SK-N-MC (cell line): ENCODE measurements at regions not wholly inside any gene's neighbourhood (a gene's known extent, or its start where the extent isn't known, plus 50 kb on each side); places are given as distances from the start of the nearest gene placed in this dataset.

Experiments
- DNase-seq: peaks from one replicate; pipeline ENCODE4 v3.0.0-alpha.2; 2011; ENCODE audit warnings: low read depth, low spot score
- H3K27ac ChIP-seq: fragments of 200-600 bp; sonication (generic); 2 replicates; pipeline ENCODE4 v1.5.1; 2016; ENCODE audit warnings: mixed run types
- H3K36me3 ChIP-seq: fragments of 200-600 bp; sonication (generic); 2 replicates; pipeline ENCODE4 v1.6.1; 2017; ENCODE audit warnings: antibody characterized with exemption, low read length, mixed read lengths; ENCODE audit not compliant: insufficient read depth
- H3K4me3 ChIP-seq: fragments of 200-600 bp; sonication (generic); 2 replicates; pipeline ENCODE4 v1.5.1; 2016
- H3K9ac ChIP-seq: fragments of 200-600 bp; sonication (generic); 2 replicates; pipeline ENCODE4 v1.8.0; 2017; ENCODE audit warnings: mixed run types, mixed read lengths; ENCODE audit not compliant: insufficient read length
- H3K9me3 ChIP-seq: fragments of 200-600 bp; sonication (generic); 2 replicates; pipeline ENCODE4 v1.6.1; 2017; ENCODE audit warnings: low read depth, mild to moderate bottlenecking, antibody characterized with exemption, low read length, moderate library complexity, mixed read lengths
- EZH2 ChIP-seq: fragments of 200-600 bp; sonication (generic); IDR thresholded peaks from one replicate; pipeline ENCODE4 v1.6.1; 2017; ENCODE audit warnings: antibody characterized with exemption
- FOXP2 ChIP-seq: optimal IDR thresholded peaks from 2 replicates; pipeline ENCODE3; 2011; ENCODE audit warnings: mild to moderate bottlenecking, moderate library complexity; ENCODE audit not compliant: insufficient read depth; ENCODE audit errors: extremely low read length, control extremely low read depth
- POLR2AphosphoS5 ChIP-seq: IDR thresholded peaks from 2 replicates; pipeline ENCODE4 v1.6.1; 2012; ENCODE audit warnings: mild to moderate bottlenecking, low read depth, low read length, borderline replicate concordance

- TF ChIP-seq POLR2AphosphoS5 (no peak), EZH2 (no peak), FOXP2 (no peak)
- Histone ChIP-seq H3K4me3 (no peak overlapping the region), H3K9me3 (no peaks in the 10 kb centered on the region), H3K9ac (no peak overlapping the region), H3K36me3 (no peaks in the 10 kb centered on the region), H3K27ac (no peak overlapping the region)
- DNase-seq: no peak
Observed at GRCh38 chr6:105468850-105469249, 66.0 kb upstream of the PREP start.

GRCh38 chr6:105460860-105461259, 58.0 kb upstream of the PREP start:
- Histone ChIP-seq H3K4me3 (no peak overlapping the region), H3K9me3 (no peaks in the 10 kb centered on the region), H3K9ac (no peak overlapping the region), H3K36me3 (no peaks in the 10 kb centered on the region), H3K27ac (no peak overlapping the region)
- TF ChIP-seq FOXP2 (no peak), POLR2AphosphoS5 (no peak), EZH2 (no peak)
- DNase-seq: no peak

DNA sequence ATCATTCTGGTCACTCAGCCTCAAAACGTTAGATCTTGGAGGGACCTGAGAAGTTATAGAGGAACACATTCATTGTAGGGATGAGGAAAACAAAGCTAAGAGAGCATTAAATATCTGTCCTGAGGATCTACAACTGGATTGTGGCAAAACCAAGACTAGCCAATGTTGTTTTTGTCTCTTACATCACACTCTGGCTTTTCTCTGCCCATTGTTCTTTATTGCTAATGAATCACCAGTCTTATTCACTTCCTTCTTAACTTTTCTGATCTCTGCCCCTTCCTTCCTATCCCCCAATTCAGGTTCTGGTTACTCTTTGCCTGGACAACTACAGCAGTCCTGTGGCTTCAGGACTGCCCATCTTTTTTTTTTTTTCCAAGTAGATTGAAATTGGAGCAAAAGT, 57.0 kb upstream of the PREP start:
- no peak for TF ChIP-seq FOXP2
- TF ChIP-seq POLR2AphosphoS5: no peak
- TF ChIP-seq EZH2: no peak
- H3K27ac ChIP-seq: no peak overlapping the region
- H3K36me3 ChIP-seq: no peaks in the 10 kb centered on the region
- H3K9ac ChIP-seq: no peak overlapping the region
- H3K4me3 ChIP-seq: no peak overlapping the region
- DNase-seq: no peak
- H3K9me3 ChIP-seq: no peaks in the 10 kb centered on the region

DNA sequence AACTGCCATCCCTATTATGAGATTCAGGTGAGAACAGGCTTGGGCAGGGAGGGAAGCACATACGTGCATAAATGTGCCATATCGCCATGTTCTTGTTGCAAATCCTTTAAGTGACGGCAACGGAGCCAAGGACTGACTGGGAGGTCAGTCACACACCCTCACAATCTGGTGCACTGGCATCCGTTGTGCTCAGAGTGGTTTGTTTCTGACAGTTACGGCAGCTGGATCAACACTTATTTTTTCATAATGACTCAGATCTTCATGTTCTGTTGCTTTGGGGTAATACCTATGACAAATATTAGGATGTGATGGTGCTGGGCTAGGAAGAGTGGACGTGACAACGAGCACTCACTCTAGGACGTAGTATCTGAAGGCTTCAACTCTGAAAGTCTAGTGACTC, 56.2 kb upstream of the PREP start:
- no peak for DNase-seq
- Histone ChIP-seq H3K4me3 (no peak overlapping the region), H3K36me3 (no peaks in the 10 kb centered on the region), H3K27ac (no peak overlapping the region), H3K9me3 (no peaks in the 10 kb centered on the region), H3K9ac (no peak overlapping the region)
- TF ChIP-seq EZH2 (no peak), FOXP2 (no peak), POLR2AphosphoS5 (no peak)

DNA sequence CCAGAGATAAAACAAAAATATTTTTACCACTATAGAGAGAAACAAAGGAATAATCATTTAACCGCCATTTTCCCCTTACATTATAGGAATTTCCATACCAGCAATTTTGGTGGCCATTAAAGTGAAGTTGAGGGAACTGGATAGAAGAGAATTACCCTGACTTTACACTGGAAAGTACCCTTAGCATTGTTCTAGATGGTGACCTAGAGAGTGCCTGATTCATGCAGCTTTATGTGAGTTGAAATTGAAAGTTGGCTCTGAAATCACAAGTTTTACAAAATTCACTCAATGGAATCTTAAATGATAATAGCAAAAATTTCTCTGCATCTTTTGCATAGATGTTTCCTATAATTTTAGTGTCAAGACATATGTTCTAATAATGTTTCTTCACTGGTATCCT, 55.7 kb upstream of the PREP start:
- Histone ChIP-seq H3K9me3 (no peaks in the 10 kb centered on the region), H3K4me3 (no peak overlapping the region), H3K36me3 (no peaks in the 10 kb centered on the region), H3K9ac (no peak overlapping the region), H3K27ac (no peak overlapping the region)
- DNase-seq: no peak
- TF ChIP-seq EZH2: no peak
- no peak for TF ChIP-seq POLR2AphosphoS5
- no peak for TF ChIP-seq FOXP2

GRCh38 chr6:105458084-105458483, 55.2 kb upstream of the PREP start:
- H3K9ac ChIP-seq: no peak overlapping the region
- no peaks in the 10 kb centered on the region for H3K36me3 ChIP-seq
- H3K4me3 ChIP-seq: no peak overlapping the region
- H3K27ac ChIP-seq: no peak overlapping the region
- no peaks in the 10 kb centered on the region for H3K9me3 ChIP-seq
- no peak for DNase-seq
- no peak for TF ChIP-seq POLR2AphosphoS5
- TF ChIP-seq EZH2: no peak
- TF ChIP-seq FOXP2: no peak

- no peak overlapping the region for H3K9ac ChIP-seq
- no peak overlapping the region for H3K4me3 ChIP-seq
- H3K27ac ChIP-seq: no peak overlapping the region
Observed at GRCh38 chr6:105453968-105454367, 51.1 kb upstream of the PREP start.

DNA sequence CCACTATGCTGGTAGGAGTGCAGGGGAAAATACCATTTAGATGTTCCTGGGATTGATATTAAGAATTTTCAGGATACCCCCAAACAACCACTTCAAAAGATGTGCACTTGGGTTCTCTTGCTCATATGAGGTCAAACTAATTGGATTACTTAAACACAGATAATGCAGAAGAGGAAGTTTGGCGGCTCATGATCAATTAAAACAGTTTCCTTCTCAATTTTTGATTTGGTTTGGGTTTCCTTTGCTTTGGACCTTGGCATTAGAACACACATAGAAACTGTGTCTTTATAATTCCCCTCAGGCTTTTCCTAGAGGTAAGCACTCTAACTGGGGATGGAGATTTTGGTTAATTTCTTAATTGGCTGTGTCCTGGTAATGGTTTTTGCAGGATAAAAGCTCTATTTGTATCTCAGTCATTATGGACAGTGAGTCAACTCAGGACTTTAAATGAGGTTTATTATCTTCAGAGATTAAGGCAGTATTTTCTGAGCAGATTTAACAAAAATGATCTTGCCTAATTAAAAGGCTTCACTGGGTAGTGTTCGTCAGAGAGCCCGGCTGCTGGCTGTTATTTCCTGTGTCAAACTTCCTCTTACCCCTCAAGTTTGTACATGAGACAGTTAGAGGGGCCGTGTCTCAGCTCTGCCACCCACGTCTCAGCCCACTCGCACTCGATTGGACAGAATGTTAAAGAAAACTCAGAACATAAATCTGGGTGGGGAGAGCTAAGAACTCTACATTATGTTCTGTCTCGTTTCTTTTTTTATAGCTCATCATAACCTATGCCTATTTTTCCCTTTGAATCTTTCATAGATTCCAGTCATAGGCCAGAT, 50.3 kb upstream of the PREP start:
- H3K9me3 ChIP-seq: no peaks in the 10 kb centered on the region
- no peaks in the 10 kb centered on the region for H3K36me3 ChIP-seq
- no peak overlapping the region for H3K9ac ChIP-seq

More at GRCh38 chr6:105453968-105454367, 51.1 kb upstream of the PREP start:
- Histone ChIP-seq H3K36me3 (no peaks in the 10 kb centered on the region), H3K9me3 (no peaks in the 10 kb centered on the region)
- DNase-seq: no peak
- TF ChIP-seq FOXP2: no peak
- no peak for TF ChIP-seq EZH2
- TF ChIP-seq POLR2AphosphoS5: no peak

More for the DNA sequence above, 50.3 kb upstream of the PREP start:
- no peak overlapping the region for H3K4me3 ChIP-seq
- no peak for DNase-seq
- no peak overlapping the region for H3K27ac ChIP-seq
- TF ChIP-seq POLR2AphosphoS5: no peak
- TF ChIP-seq EZH2: no peak
- no peak for TF ChIP-seq FOXP2
